ENCODE measurements at regions not wholly inside any gene's neighbourhood (a gene's known extent, or its start where the extent isn't known, plus 50 kb on each side); places are given as distances from the start of the nearest gene placed in this dataset.
"Not testable (repeated sequence)": the region's sequence is repeated elsewhere in the genome, so short reads cannot be mapped to it uniquely, and the experiment has no call there.

DNA sequence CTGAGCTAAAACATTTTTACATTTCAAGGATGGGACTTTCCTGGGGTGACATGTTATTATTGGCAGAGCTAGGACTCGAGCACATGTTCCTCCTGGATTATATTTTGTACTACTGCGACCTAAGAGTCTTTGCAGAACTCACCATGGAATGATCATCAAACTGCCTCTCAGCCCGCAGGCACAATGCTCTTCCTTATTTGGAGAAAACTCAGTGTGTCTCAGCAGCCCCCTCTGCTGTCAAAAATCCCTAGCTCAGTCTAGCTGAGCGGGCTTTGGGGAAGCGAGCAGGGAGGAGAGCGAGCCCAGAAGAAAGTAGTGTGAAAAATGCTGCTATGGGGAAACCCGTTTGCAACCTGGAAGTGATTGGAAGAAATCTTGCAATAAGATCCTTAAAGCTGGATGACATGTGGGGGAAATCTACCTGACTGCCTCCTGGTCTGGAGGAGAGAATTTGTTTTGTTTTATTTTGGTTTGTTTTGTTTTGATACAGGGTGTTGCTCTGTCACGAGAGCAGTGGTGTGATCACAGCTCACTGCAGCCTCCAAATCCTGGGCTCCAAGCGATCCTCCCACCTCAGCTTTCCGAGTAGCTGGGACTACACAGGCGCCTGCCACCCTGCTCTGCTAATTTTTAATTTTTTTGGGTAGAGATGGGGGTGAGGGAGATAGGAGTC, 89.9 kb upstream of the CLINT1 start:
- H3K4me1 Mint-ChIP-seq (ENCODE audit: low read depth): peaks cover 5% of the 10 kb centered on the region
- no peak overlapping the region for H3K4me3 Mint-ChIP-seq
- H3K9me3 Mint-ChIP-seq: no peaks in the 10 kb centered on the region
- H3K36me3 Mint-ChIP-seq (ENCODE audit: low read depth): no peaks in the 10 kb centered on the region
- peaks cover 6% of the 10 kb centered on the region for H3K27me3 Mint-ChIP-seq
- H3K27ac Mint-ChIP-seq: no peak overlapping the region

DNA sequence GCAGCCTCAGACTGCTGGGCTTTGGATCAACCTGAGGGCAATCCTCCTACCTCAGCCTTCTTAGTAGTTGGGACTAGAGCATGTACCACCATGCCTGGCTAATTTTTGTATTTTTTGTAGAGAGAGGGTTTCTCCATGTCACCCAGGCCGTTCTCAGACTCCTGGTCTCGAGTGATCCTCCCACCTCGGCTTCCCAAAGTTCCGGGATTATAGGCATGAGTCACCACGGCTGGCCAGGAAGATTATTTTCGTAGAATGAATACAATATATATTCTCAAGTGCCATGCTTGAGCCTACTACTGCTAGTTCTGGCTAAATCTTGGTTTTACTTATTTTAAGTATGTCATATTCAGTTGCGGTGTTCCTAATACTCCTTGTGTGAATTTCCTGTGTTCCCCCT, 88.2 kb upstream of the CLINT1 start:
- H3K36me3 Mint-ChIP-seq (ENCODE audit: low read depth): no peaks in the 10 kb centered on the region
- peaks cover 6% of the 10 kb centered on the region for H3K27me3 Mint-ChIP-seq
- H3K27ac Mint-ChIP-seq: no peak overlapping the region
- no peaks in the 10 kb centered on the region for H3K9me3 Mint-ChIP-seq
- no peak overlapping the region for H3K4me3 Mint-ChIP-seq
- H3K4me1 Mint-ChIP-seq (ENCODE audit: low read depth): peaks cover 5% of the 10 kb centered on the region

DNA sequence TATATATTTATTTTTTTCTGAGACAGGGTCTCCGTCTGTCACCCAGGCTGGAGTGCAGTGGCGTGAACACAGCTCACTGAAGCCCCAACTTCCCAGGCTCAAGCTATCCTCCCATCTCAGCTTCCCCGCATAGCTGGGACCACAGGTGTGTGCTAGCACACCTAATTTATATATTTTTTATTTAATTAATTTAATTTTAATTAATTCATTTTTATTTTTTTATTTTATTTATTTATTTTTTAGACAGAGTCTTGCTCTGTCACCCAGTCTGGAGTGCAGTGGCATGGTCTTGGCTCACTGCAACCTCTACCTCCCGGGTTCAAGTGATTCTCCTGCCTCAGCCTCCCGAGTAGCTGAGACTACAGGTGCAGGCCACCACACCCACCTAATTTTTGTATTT, 86.9 kb upstream of the CLINT1 start:
- H3K9me3 Mint-ChIP-seq; H3K27ac Mint-ChIP-seq; H3K4me1 Mint-ChIP-seq (ENCODE audit: low read depth): not testable (repeated sequence)

DNA sequence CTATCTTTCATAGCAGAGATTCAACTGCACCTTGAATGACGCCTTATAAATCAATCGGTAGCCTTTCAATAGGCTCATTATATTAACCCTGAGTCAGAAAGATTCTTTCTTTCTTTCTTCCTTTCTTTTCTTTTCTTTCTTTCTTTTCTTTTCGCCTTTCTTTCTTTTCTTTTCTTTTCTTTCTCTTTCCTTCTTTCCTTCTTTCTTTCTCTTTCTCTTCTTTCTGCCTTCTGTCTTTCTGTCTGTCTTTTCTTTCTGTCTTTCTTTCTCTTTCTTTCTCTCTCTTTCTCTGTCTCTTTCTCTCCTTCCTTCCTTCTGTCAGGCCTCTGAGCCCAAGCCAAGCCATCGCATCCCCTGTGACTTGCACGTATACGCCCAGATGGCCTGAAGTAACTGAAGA, 86.0 kb upstream of the CLINT1 start:
- no peaks in the 10 kb centered on the region for H3K36me3 Mint-ChIP-seq (ENCODE audit: low read depth)
- H3K27me3 Mint-ChIP-seq: peaks cover 6% of the 10 kb centered on the region
- H3K4me1 Mint-ChIP-seq (ENCODE audit: low read depth): peaks cover 5% of the 10 kb centered on the region
- no peaks in the 10 kb centered on the region for H3K9me3 Mint-ChIP-seq
- no peak overlapping the region for H3K27ac Mint-ChIP-seq
- H3K4me3 Mint-ChIP-seq: no peak overlapping the region

More for the DNA sequence above, 86.9 kb upstream of the CLINT1 start:
- H3K4me3 Mint-ChIP-seq; H3K36me3 Mint-ChIP-seq (ENCODE audit: low read depth); H3K27me3 Mint-ChIP-seq: not testable (repeated sequence)

DNA sequence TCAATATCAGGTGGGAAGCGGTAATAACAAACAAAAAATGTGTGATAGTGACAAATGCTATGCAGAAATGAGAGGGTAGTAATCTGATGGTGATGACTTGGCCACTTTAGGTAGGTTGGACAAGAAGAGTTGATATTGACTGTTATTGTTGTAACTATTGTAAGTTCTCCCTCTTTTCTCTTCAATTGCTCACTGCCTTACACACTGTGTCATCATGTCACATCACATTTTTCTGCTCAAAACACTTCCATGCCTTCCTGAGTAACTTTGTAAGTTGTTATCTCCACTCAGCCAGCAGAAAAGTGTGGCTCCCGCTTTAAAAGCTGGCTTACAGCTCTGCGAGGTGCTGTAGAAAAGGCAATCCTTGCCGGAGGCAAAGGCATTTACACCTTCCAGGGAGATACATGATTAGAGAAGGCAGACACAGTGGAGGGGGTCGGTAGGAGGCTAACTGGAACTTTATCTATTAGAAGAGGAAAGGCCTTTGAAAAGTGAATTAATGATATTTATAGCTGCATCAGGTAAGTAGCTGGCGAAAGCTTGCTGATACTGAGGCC, 85.2 kb upstream of the CLINT1 start:
- Mint-ChIP-seq H3K36me3 (ENCODE audit: low read depth) (no peaks in the 10 kb centered on the region), H3K9me3 (no peaks in the 10 kb centered on the region), H3K27me3 (peaks cover 6% of the 10 kb centered on the region), H3K4me1 (ENCODE audit: low read depth) (peaks cover 5% of the 10 kb centered on the region), H3K4me3 (no peak overlapping the region), H3K27ac (no peak overlapping the region)

DNA sequence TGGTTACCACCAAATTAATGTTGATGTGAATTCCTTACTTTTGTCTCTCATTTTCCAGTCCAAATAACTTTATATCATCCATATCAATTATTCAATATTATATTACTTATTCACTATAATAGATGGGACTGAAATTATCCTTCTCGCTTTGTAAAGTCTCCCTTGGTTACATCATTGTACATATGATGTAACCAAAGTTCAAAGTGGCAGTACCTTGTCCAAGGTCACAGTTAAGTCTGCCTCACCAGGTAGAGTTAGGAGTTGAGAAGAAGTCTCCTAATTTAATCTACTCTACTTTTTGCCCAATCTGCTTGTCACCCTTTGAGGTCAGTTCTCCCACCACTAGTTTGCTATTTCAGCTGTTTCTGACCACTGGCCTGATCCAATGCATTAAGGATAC, 83.7 kb upstream of the CLINT1 start:
- H3K27ac Mint-ChIP-seq: no peak overlapping the region
- H3K9me3 Mint-ChIP-seq: no peaks in the 10 kb centered on the region
- no peaks in the 10 kb centered on the region for H3K36me3 Mint-ChIP-seq (ENCODE audit: low read depth)
- H3K4me3 Mint-ChIP-seq: no peak overlapping the region
- no peaks in the 10 kb centered on the region for H3K27me3 Mint-ChIP-seq
- no peaks in the 10 kb centered on the region for H3K4me1 Mint-ChIP-seq (ENCODE audit: low read depth)

DNA sequence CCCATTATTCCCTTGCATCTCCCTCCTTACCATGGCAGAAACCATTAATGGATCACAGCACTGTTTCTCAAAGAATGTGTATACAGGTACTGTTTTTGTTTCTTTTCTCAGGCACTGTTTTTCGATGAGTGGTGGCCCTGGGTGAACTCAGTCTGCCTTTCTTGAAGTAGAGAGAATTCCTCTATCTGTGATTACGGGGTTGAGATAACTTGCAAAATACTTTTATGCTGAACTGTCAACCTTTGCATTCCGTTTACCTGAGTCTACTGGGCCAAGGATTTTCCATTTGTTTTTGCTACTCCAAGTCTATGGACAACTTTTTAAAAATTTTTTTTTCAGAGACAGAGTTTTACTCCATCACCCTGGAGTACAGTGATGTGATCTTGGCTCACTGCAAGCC, 82.7 kb upstream of the CLINT1 start:
- Mint-ChIP-seq H3K27ac (no peak overlapping the region), H3K9me3 (no peaks in the 10 kb centered on the region), H3K4me3 (no peak overlapping the region), H3K36me3 (ENCODE audit: low read depth) (peaks cover 3% of the 10 kb centered on the region), H3K27me3 (no peaks in the 10 kb centered on the region), H3K4me1 (ENCODE audit: low read depth) (no peaks in the 10 kb centered on the region)

DNA sequence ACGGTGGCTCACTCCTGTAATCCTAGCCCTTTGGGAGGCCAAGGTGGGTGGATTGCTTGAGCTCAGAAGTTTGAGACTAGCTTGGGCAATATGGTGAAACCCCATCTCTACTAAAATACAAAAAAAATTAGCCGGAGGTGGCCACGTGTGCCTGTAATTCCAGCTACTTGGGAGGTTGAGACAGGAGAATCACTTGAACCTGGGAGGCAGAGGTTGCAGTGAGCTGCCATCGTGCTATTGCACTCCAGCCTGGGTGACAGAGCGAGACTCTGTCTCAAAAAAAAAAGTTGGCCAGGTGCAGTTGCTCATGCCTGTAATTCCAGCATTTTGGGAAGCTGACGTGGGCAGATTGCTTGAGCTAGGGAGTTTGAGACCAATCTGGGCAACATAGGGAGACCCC, 79.2 kb upstream of the CLINT1 start:
- not testable (repeated sequence) for H3K36me3 Mint-ChIP-seq (ENCODE audit: low read depth); H3K27me3 Mint-ChIP-seq; H3K4me3 Mint-ChIP-seq; H3K9me3 Mint-ChIP-seq; H3K4me1 Mint-ChIP-seq (ENCODE audit: low read depth); H3K27ac Mint-ChIP-seq

DNA sequence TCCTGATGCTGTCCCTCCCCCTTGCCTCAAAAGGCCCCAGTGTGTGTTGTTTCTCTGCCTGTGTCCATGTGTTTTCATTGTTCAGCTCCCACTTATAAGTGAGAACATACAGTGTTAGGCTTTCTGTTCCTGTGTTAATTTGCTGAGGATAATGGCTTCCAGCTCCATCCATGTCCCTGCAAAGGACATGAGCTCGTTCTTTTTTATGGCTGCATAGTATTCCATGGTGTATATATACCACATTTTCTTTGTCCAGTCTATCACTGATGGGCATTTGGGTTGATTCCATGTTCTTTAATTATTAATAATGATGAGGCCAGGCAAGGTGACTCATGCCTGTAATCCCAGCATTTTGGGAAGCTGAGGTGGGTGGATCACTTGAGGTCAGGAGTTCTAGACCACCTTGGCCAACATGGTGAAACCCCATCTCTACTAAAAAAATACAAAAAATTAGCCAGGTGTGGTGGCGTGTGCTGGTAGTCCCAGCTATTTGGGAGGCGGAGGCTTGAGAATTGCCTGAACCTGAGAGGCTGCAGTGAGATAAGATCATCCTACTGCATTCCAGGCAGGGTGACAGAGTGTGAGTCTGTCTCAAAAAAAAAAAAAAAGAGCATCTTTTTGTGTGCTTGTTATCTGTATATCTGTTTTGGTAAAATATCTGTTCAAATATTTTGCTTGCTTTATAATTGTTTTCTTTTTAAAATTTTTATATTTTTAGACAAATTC, 78.0 kb upstream of the CLINT1 start:
- H3K9me3 Mint-ChIP-seq; H3K27me3 Mint-ChIP-seq; H3K4me3 Mint-ChIP-seq; H3K36me3 Mint-ChIP-seq (ENCODE audit: low read depth); H3K4me1 Mint-ChIP-seq (ENCODE audit: low read depth); H3K27ac Mint-ChIP-seq: not testable (repeated sequence)

DNA sequence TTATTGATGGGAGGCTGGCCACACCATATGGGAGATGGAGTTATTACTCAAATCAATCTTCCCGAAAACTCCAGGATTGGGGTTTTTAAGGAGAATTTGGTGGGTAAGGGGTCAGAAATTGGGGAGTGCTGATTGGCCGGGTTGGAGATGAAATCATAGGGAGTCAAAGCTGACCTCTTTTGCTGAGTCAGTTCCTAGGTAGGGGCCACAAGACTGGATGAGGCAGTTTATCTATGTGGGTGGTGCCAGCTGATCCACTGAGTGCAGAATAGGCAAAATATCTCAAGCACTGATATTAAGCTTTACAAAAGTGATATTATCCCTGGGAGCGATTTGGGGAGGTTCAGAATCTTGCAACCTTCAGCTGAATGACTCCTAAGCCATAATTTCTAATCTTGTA, 75.7 kb upstream of the CLINT1 start:
- peaks cover 3% of the 10 kb centered on the region for H3K36me3 Mint-ChIP-seq (ENCODE audit: low read depth)
- no peak overlapping the region for H3K27ac Mint-ChIP-seq
- H3K27me3 Mint-ChIP-seq: no peaks in the 10 kb centered on the region
- H3K4me1 Mint-ChIP-seq (ENCODE audit: low read depth): no peaks in the 10 kb centered on the region
- no peak overlapping the region for H3K4me3 Mint-ChIP-seq
- H3K9me3 Mint-ChIP-seq: peaks cover 7% of the 10 kb centered on the region

DNA sequence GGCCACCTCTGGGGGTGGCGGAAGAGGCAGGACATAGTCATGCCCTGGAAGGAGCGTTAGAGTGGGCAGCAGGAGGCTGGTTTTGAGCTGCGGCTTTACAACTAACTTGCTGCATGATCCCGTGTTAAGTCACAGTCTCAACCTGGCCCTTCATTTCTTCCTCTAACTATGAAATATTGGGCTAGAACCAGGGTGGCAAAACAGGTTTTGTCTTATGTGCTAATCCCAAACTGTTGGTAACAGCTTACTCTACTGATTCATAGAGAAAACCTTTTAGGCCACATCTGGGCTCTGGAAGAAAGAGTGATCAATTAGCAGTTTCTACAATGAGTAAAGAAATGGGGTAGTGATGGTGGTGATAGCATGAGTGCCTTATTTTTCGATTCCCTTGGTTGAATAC, 74.1 kb upstream of the CLINT1 start:
- Mint-ChIP-seq H3K36me3 (ENCODE audit: low read depth) (peaks cover 3% of the 10 kb centered on the region), H3K9me3 (peaks cover 7% of the 10 kb centered on the region), H3K27ac (no peak overlapping the region), H3K4me1 (ENCODE audit: low read depth) (no peaks in the 10 kb centered on the region), H3K4me3 (no peak overlapping the region), H3K27me3 (no peaks in the 10 kb centered on the region)

DNA sequence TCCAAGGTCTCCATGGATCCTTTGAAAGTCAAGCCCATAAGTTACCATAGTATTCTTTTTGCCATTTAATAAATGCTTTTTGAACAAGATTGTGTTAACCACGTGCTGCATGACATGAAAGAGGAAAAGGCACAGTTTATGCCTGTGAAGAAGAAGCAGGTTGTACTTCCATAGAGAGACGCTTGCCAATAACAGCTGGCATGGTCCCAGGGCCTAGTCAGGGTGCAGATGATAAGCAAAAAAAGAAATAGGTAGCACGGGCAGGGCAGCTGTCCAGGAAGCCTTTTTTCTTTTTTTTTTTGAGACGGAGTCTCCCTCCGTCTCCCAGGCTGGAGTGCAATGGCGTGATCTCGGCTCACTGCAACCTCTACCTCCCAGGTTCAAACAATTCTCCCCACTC, 71.8 kb upstream of the CLINT1 start:
- no peak overlapping the region for H3K27ac Mint-ChIP-seq
- H3K9me3 Mint-ChIP-seq: peaks cover 7% of the 10 kb centered on the region
- no peaks in the 10 kb centered on the region for H3K4me1 Mint-ChIP-seq (ENCODE audit: low read depth)
- no peaks in the 10 kb centered on the region for H3K27me3 Mint-ChIP-seq
- no peaks in the 10 kb centered on the region for H3K36me3 Mint-ChIP-seq (ENCODE audit: low read depth)
- H3K4me3 Mint-ChIP-seq: no peak overlapping the region

DNA sequence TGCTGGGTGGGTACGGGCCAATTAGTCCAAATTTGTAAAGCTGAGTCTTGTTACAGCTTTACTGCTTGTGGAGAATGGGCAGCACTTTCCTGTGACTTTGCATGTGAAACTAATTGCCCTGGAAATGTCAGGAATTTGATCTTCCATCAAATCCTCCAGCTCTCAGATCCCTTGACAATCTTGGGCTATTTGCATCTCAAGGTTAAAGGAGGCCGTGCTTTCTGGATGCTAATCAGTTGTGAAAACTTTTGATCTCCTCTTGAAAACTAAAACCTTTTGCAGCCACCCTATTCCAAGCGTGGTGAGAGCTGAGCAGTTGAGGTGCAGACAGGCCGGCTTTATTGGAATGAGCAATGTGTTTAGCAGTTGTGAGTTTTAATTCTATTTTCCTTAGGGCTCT, 68.0 kb upstream of the CLINT1 start:
- no peaks in the 10 kb centered on the region for H3K9me3 Mint-ChIP-seq
- H3K27me3 Mint-ChIP-seq: no peaks in the 10 kb centered on the region
- H3K4me3 Mint-ChIP-seq: no peak overlapping the region
- no peaks in the 10 kb centered on the region for H3K36me3 Mint-ChIP-seq (ENCODE audit: low read depth)
- peaks cover 6% of the 10 kb centered on the region for H3K4me1 Mint-ChIP-seq (ENCODE audit: low read depth)
- no peak overlapping the region for H3K27ac Mint-ChIP-seq

DNA sequence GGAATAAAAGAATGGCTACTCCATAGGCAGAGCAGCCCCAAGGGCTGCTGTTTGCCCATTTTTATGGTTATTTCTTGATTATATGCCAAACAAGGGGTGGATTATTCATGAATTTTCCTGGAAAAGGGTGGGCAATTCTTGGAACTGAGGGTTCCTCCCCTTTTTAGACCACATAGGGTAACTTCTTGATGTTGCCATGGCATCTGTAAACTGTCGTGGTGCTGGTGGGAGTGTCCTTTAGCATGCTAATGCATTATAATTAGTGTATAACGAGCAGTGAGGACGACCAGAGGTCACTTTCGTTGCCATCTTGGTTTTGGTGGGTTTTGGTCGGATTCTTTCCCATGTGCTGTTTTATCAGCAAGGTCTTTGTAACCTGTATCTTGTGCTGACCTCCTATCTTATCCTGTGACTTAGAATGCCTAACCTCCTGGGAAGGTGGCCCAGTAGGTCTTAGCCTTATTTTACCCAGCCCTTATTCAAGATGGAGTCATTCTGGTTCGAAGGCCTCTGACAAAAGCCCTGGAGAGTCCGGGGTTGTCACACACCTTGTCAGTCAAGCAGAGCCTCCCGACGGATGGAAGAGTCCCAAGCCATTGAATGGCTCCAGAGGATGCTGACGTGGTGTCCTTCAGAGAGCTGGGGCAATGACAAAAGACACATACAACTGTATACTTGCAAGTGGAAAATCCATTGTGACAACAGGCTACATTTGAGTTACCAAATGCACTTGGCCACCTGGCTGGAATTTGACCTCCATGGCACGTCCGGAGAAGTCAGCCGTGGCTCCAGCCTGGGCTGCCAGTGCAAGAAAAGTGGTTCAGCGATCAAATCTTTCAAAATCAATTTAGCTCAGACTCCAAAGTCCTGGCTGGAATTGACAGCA, 67.1 kb upstream of the CLINT1 start:
- Mint-ChIP-seq H3K4me3 (no peak overlapping the region), H3K36me3 (ENCODE audit: low read depth) (no peaks in the 10 kb centered on the region), H3K9me3 (no peaks in the 10 kb centered on the region), H3K27ac (no peak overlapping the region), H3K27me3 (no peaks in the 10 kb centered on the region), H3K4me1 (ENCODE audit: low read depth) (peaks cover 6% of the 10 kb centered on the region)

All from stimulated activated naive CD8-positive, alpha-beta T cell treated with anti-CD3 and anti-CD28 coated beads, Interleukin-15, Interleukin-2, amounts not matched to agents 100 ng/mL and 50 ng/mL, for 24 hours (primary cell).